ENCODE measurements at regions not wholly inside any gene's neighbourhood (a gene's known extent, or its start where the extent isn't known, plus 50 kb on each side); places are given as distances from the start of the nearest gene placed in this dataset.

- Mint-ChIP-seq H3K27me3 (ENCODE audit: insufficient read depth) (peaks cover 19% of the 10 kb centered on the region), H3K36me3 (ENCODE audit: low read depth) (peaks cover 5% of the 10 kb centered on the region; the same call in 1 of the 2 replicates), H3K4me1 (ENCODE audit: low read depth) (no peaks in the 10 kb centered on the region; the same call in 1 of the 2 replicates), H3K27ac (no peak overlapping the region), H3K4me3 (no peak overlapping the region), H3K9me3 (peaks cover 13% of the 10 kb centered on the region)
- no peak for DNase-seq
- no peak for TF ChIP-seq CTCF (IDR thresholded peaks at IDR 0.05)
These were observed 523.3 kb upstream of the VRK2 start for GRCh38 chr2:57523304-57523703.

GRCh38 chr2:57527685-57528084, 518.9 kb upstream of the VRK2 start:
- no peaks in the 10 kb centered on the region for H3K4me1 Mint-ChIP-seq (ENCODE audit: low read depth)
- H3K27me3 Mint-ChIP-seq (ENCODE audit: insufficient read depth), result peaks cover 17% of the 10 kb centered on the region
- peaks cover 4% of the 10 kb centered on the region; the same call in 1 of the 2 replicates for H3K36me3 Mint-ChIP-seq (ENCODE audit: low read depth)
- no peak for DNase-seq
- H3K27ac Mint-ChIP-seq, result no peak overlapping the region
- no peak overlapping the region for H3K4me3 Mint-ChIP-seq
- H3K9me3 Mint-ChIP-seq, result peaks cover 3% of the 10 kb centered on the region
- no peak for TF ChIP-seq CTCF (IDR thresholded peaks at IDR 0.05)

- H3K36me3 Mint-ChIP-seq (ENCODE audit: low read depth), result no peaks in the 10 kb centered on the region
These were observed 518.1 kb upstream of the VRK2 start for GRCh38 chr2:57528499-57528898.

GRCh38 chr2:57534358-57534757, 512.2 kb upstream of the VRK2 start:
- Mint-ChIP-seq H3K36me3 (ENCODE audit: low read depth) (no peaks in the 10 kb centered on the region), H3K9me3 (no peaks in the 10 kb centered on the region), H3K4me1 (ENCODE audit: low read depth) (no peaks in the 10 kb centered on the region), H3K4me3 (no peak overlapping the region), H3K27ac (no peak overlapping the region), H3K27me3 (ENCODE audit: insufficient read depth) (peaks cover 12% of the 10 kb centered on the region; the same call in 1 of the 2 replicates)
- TF ChIP-seq CTCF (IDR thresholded peaks at IDR 0.05), result no peak
- DNase-seq, result no peak

More at GRCh38 chr2:57528499-57528898, 518.1 kb upstream of the VRK2 start:
- TF ChIP-seq CTCF (IDR thresholded peaks at IDR 0.05), result no peak
- Mint-ChIP-seq H3K27me3 (ENCODE audit: insufficient read depth) (peaks cover 18% of the 10 kb centered on the region), H3K4me3 (no peak overlapping the region), H3K4me1 (ENCODE audit: low read depth) (no peaks in the 10 kb centered on the region), H3K9me3 (no peaks in the 10 kb centered on the region), H3K27ac (no peak overlapping the region)
- no peak for DNase-seq

GRCh38 chr2:57536535-57537231, 509.9 kb upstream of the VRK2 start:
- TF ChIP-seq CTCF (IDR thresholded peaks at IDR 0.05), result no peak
- H3K4me1 Mint-ChIP-seq (ENCODE audit: low read depth), result no peaks in the 10 kb centered on the region
- H3K27ac Mint-ChIP-seq, result no peak overlapping the region
- DNase-seq, result no peak
- H3K9me3 Mint-ChIP-seq, result no peaks in the 10 kb centered on the region
- no peaks in the 10 kb centered on the region for H3K36me3 Mint-ChIP-seq (ENCODE audit: low read depth)
- no peak overlapping the region for H3K4me3 Mint-ChIP-seq
- peaks cover 8% of the 10 kb centered on the region for H3K27me3 Mint-ChIP-seq (ENCODE audit: insufficient read depth)

Data from HFFc6 (cell line).